ENCODE measurements at regions not wholly inside any gene's neighbourhood (a gene's known extent, or its start where the extent isn't known, plus 50 kb on each side); places are given as distances from the start of the nearest gene placed in this dataset.

GRCh38 chr4:179151770-179152169 is 1709.5 kb upstream of the AGA start:
- no peaks in the 10 kb centered on the region for H3K4me1 Mint-ChIP-seq (ENCODE audit: low read depth, unreplicated experiment)
- ChIA-PET POLR2A (no interaction called here), CTCF (interaction anchor here (0.6 kb wide), 1 partner anchor 240 kb away, joined by 4 read pairs; no protein-coding TSS in a partner anchor)
- Histone ChIP-seq H3K27me3 (replicated peaks; ENCODE audit: control insufficient read depth, insufficient read depth, low read length) (no peaks in the 10 kb centered on the region), H3K9me3 (no peaks in the 10 kb centered on the region), H3K4me3 (ENCODE audit: low read depth, low read length) (no peak overlapping the region), H3K4me1 (no peaks in the 10 kb centered on the region), H3K36me3 (ENCODE audit: control insufficient read depth, insufficient read depth, low read length) (no peaks in the 10 kb centered on the region)
- H3K36me3 Mint-ChIP-seq (ENCODE audit: insufficient read depth, unreplicated experiment) = no peaks in the 10 kb centered on the region
- H3K27me3 Mint-ChIP-seq (ENCODE audit: insufficient read depth, unreplicated experiment) = no peaks in the 10 kb centered on the region
- H3K9me3 Mint-ChIP-seq (ENCODE audit: unreplicated experiment) = no peaks in the 10 kb centered on the region
- no peak for DNase-seq
- no peak for TF ChIP-seq CTCF (IDR thresholded peaks at IDR 0.05; ENCODE audit: insufficient read depth in 1 of 2, low read depth in 1 of 2, low read length in 1 of 2, severe bottlenecking in 1 of 2, unreplicated experiment in 1 of 2)
- no TSS peak for BruUV-seq (replicated peaks)
- H3K4me3 Mint-ChIP-seq (ENCODE audit: unreplicated experiment) = no peak overlapping the region
- intact Hi-C loops (cut with micrococcal nuclease; ENCODE audit: unreplicated experiment) = no loop called here
- H3K27ac Mint-ChIP-seq (ENCODE audit: unreplicated experiment) = no peak overlapping the region

DNA sequence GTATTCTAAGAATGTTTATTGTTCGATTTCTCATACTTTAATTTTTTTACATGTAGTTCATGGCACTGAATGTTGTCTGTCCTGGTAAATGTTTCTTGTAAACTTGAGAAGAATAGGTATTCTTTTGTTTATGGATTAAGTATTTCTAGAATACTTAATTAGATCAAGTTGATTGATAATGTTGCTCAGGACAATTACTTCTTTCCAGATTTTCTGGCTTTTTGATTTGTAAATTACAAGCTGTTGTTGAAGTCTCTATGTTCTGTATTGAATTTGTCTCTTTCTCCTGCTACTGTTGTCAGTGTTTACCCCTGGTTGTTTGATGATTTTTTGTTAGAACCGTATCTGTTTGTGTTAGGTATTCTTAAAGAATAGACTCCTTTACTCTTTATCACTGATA is 1720.9 kb upstream of the AGA start:
- BruUV-seq (replicated peaks) = no TSS peak

GRCh38 chr4:179164267-179164999 is 1722.2 kb upstream of the AGA start:
- Mint-ChIP-seq H3K27me3 (ENCODE audit: insufficient read depth, unreplicated experiment) (peaks cover 13% of the 10 kb centered on the region), H3K4me1 (ENCODE audit: low read depth, unreplicated experiment) (no peaks in the 10 kb centered on the region), H3K4me3 (ENCODE audit: unreplicated experiment) (no peak overlapping the region), H3K9me3 (ENCODE audit: unreplicated experiment) (no peaks in the 10 kb centered on the region), H3K36me3 (ENCODE audit: insufficient read depth, unreplicated experiment) (no peaks in the 10 kb centered on the region), H3K27ac (ENCODE audit: unreplicated experiment) (no peak overlapping the region)
- Histone ChIP-seq H3K4me3 (ENCODE audit: low read depth, low read length) (no peak overlapping the region), H3K36me3 (ENCODE audit: control insufficient read depth, insufficient read depth, low read length) (no peaks in the 10 kb centered on the region), H3K9me3 (no peaks in the 10 kb centered on the region), H3K4me1 (no peaks in the 10 kb centered on the region), H3K27me3 (replicated peaks; ENCODE audit: control insufficient read depth, insufficient read depth, low read length) (no peaks in the 10 kb centered on the region)
- ChIA-PET POLR2A (no interaction called here), CTCF (no interaction called here)
- intact Hi-C loops (cut with micrococcal nuclease; ENCODE audit: unreplicated experiment) = no loop called here
- BruUV-seq (replicated peaks) = no TSS peak
- DNase-seq = no peak
- no peak for TF ChIP-seq CTCF (IDR thresholded peaks at IDR 0.05; ENCODE audit: insufficient read depth in 1 of 2, low read depth in 1 of 2, low read length in 1 of 2, severe bottlenecking in 1 of 2, unreplicated experiment in 1 of 2)

More for the DNA sequence above, 1720.9 kb upstream of the AGA start:
- Histone ChIP-seq H3K4me3 (ENCODE audit: low read depth, low read length) (no peak overlapping the region), H3K27me3 (replicated peaks; ENCODE audit: control insufficient read depth, insufficient read depth, low read length) (no peaks in the 10 kb centered on the region), H3K36me3 (ENCODE audit: control insufficient read depth, insufficient read depth, low read length) (no peaks in the 10 kb centered on the region), H3K4me1 (no peaks in the 10 kb centered on the region), H3K9me3 (no peaks in the 10 kb centered on the region)
- POLR2A ChIA-PET = no interaction called here
- no peaks in the 10 kb centered on the region for H3K4me1 Mint-ChIP-seq (ENCODE audit: low read depth, unreplicated experiment)
- no peaks in the 10 kb centered on the region for H3K9me3 Mint-ChIP-seq (ENCODE audit: unreplicated experiment)
- intact Hi-C loops (cut with micrococcal nuclease; ENCODE audit: unreplicated experiment) = no loop called here
- no peak for DNase-seq
- H3K36me3 Mint-ChIP-seq (ENCODE audit: insufficient read depth, unreplicated experiment) = no peaks in the 10 kb centered on the region
- peaks cover 13% of the 10 kb centered on the region for H3K27me3 Mint-ChIP-seq (ENCODE audit: insufficient read depth, unreplicated experiment)
- no peak overlapping the region for H3K4me3 Mint-ChIP-seq (ENCODE audit: unreplicated experiment)
- CTCF ChIA-PET = no interaction called here
- no peak overlapping the region for H3K27ac Mint-ChIP-seq (ENCODE audit: unreplicated experiment)
- no peak for TF ChIP-seq CTCF (IDR thresholded peaks at IDR 0.05; ENCODE audit: insufficient read depth in 1 of 2, low read depth in 1 of 2, low read length in 1 of 2, severe bottlenecking in 1 of 2, unreplicated experiment in 1 of 2)

All from Caco-2 (cell line).